ENCODE measurements at regions not wholly inside any gene's neighbourhood (a gene's known extent, or its start where the extent isn't known, plus 50 kb on each side); places are given as distances from the start of the nearest gene placed in this dataset.

GRCh38 chr13:89902223-89902622 is 1445.3 kb upstream of the MIR17HG start:
- TF ChIP-seq CTCF (IDR thresholded peaks at IDR 0.05) (no peak), POLR2A (IDR thresholded peaks at IDR 0.05) (no peak)
